ENCODE measurements at regions not wholly inside any gene's neighbourhood (a gene's known extent, or its start where the extent isn't known, plus 50 kb on each side); places are given as distances from the start of the nearest gene placed in this dataset.
"Not testable (repeated sequence)": the region's sequence is repeated elsewhere in the genome, so short reads cannot be mapped to it uniquely, and the experiment has no call there.

DNA sequence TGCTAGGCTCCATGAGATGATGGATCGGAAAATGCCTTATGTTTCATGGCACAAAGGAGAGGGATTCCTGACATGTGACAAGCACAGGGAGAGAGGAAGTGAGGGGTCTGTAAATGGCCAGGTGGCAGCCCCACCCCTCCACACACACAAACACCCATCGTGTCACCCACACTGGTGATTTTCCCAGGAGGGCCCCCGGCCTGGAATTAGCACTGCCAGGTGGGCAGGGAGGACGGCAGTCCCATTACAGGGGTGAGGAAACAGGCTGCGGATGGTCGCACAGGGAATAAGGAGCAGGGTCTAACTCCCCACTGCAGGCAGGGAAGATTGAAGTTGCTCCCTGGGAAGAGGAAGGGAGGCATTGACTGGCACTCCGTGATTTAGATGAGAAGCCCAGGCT is 395.3 kb upstream of the ZNF337 start:
- not testable (repeated sequence) for DNase-seq

DNA sequence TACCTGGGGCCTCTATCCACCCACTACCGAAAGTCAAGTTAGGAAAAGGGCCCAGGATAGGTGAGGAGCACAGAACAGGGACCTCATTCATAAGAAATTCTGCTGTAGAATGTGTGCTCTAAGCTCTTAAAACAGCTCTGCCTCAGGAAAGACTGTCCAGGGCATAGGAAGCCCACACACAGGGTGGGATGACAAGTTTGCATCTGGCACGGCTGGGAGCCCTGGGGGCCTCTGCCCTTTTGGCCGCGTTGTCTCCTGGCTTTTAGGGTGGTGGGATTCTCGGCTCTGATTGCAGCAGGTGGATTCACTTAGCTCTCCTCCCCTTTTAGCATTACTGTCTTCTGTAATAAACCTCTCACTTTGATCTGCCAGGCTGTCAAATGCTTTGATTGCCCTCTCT is 389.5 kb upstream of the ZNF337 start:
- not testable (repeated sequence) for DNase-seq

DNA sequence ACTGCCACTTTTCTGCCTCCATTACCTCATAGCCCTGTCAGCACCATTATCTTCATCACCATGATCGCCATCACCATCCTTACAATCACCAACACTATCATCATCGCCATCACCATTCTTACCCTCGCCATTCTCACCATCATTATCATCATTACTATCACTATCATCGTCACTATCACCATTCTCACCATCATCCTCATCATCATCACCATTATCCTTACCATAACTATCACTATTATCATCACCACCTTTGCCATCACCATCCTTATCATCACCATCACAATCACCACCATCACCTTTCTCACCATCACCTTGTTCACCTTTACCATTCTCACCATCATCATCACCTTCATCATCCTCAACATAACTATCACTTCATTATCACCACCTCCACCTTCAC is 377.3 kb upstream of the ZNF337 start:
- DNase-seq, result not testable (repeated sequence)

DNA sequence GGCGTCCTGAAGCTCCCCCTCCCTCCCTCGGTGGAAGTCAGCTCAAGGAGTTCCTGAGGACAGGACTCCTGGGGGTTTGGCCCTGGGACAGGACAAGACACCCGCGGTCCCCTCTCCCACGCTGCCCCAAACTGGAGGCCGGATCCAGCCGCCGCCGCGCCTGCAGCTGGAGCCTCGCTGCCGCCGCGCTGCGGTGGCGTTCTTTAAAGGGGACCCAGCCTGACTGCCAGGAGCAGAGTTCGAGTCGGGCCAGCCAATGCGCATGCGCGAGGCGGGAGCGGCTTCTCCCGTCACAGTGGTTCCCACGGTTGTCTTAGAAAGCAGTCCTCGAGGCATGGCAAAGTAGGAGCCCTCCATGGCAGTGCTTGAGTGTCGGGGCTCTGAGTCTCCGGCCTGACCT is 362.7 kb upstream of the ZNF337 start:
- DNase-seq, result not testable (repeated sequence)

DNA sequence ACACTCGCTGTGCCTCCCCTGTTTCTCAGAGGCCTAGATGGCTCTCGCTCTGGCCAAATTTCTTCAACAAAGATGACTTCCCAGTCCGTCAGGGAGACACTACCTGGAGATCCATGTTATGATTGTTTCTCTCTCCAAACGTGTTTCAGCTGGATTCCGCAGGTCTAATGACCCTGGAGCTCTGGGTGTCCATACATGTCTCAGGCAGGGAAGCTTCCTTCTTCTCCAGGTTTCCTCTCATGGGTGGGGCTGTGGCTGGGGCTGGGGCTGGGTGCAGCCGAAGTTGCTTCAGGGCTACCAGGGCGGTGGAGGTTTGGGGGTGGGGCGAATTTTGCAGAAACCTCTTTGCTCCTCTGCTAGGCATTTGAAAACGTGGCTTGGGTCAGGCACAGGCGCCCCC is 361.8 kb upstream of the ZNF337 start:
- not testable (repeated sequence) for DNase-seq

DNA sequence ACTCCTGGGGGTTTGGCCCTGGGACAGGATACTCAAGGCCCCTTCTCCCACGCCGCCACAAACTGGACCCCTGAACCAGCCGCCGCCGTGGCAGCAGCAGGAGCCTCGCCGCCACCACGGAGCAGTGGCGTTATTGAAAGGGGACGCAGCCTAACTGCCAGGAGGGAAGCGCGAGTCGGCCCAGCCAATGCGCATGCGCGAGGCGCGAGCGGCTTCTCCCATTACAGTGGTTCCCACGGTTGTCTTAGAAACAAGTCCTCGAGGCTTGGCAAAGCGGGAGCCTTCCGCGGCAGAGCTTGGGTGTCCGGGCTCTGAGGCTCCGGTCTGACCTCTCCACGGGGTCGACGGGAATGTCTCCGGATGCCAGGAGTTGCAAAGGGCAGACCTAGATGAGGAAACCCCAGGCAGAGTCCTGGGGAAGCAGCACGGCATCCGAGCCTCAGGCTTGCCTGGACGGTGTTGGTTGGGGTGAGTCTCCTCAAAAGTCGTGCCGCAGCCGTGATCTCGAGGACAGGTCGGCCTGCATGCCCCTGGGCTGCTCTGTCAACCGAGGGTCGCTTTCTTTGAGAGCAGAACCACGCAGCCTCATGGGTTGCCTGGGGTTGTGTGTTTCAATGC is 360.6 kb upstream of the ZNF337 start:
- not testable (repeated sequence) for DNase-seq

DNA sequence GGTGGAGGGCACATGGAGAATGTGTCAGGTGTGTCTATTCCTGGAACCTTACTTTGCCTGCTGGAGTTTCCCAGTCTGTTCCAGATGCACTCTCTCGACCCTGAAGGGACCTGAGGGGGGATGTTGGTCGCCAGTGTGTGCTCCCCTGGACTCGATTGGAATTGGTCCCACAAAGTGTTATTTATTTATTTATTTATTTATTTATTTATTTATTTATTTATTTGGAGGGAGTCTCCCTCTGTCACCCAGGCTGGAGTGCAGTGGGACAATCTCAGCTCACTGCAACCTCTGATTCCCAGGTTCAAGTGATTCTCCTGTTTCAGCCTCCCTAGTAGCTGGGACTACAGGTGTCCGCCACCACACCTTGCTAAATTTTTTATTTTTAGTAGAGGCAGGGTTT is 329.1 kb upstream of the ZNF337 start:
- not testable (repeated sequence) for DNase-seq

DNA sequence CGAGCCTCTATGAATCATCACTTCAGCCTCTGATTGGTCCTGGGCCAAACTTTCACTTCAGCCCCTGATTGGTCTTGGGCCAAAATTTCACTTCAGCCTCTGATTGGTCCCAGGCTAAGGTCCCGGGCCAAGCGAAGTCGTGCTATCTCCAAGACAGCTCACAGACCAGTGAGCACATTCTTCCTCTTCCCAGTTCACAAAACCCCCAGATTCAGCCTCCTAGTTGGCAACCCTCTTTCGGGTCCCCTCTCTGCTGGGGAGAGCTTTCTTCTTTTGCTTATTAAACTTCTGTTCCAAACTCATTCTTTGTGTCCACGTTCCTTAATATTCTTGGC is 314.3 kb upstream of the ZNF337 start:
- not testable (repeated sequence) for DNase-seq

DNA sequence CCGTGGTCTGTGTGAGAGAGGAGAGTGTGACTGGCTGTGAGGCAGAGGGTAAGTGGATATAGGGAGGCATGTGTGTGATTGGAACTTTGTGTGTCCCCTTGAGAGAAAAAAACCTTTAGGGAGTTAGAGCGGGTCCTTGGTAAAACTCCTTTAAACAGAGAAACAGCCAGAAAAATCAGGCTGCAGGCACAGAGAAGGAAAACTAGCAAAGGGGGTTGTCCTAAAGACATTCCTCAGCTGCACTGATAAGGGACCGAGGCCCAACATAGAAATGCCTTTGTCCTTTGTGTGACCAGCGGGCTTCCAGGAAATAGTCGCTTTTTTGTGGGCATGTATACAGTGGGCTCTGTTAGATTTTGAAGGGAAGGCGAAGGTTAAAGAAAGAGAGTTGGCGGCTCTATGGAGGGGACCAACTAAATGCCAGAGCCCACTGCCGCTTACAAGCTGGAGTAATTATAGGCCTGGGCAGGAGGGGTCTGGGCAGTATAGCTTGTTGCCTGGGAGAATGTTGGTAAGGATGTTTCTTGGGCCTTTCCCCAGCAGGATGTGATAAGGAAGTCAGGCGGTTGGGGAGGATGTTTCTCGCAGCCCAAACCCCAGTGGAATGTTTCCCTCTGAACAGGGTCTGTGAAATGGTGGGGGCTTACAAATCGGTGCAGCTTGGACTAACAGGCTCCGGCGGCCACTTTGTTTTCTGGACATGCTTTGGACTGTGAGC is 313.7 kb upstream of the ZNF337 start:
- peak; percentile 27 for DNase-seq

DNA sequence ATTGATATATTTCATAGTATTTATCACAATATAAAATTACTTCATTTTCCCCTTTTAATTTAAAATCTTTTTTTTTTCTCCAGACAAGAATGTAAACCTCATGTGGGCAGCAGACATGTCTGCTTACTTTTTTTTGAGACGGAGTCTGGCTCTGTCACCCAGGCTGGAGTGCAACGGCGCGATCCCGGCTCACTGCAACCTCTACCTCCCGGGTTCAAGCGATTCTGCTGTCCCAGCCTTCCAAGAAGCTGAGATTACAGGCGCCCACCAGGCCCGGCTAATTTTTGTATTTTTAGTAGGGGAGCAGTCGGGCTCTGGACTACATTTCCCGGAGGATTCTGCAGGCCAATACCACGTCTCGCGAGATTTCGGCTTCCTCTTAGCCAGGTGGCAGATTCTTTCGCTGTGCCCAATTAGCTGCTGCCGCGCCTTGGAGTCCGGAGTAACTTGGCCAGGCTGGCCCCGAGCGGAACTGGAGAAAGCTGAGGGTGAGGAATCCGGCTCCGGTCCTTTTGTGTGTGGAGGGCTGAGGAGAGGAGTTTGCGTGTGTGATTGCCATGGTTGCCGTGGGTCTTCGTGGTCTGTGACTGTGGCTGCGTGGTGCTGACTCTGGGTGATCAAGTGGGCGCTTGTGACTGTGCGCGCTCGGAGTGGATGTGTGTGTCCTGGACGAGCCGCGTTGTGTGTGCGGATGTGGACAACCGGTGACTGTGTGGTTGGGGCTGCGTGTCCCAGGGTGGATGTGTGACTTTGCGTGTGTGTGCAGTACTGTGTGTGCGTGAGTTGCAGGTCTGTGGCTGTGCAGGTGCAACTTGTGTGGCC is 313.0 kb upstream of the ZNF337 start:
- peak; percentile 90 for DNase-seq

DNA sequence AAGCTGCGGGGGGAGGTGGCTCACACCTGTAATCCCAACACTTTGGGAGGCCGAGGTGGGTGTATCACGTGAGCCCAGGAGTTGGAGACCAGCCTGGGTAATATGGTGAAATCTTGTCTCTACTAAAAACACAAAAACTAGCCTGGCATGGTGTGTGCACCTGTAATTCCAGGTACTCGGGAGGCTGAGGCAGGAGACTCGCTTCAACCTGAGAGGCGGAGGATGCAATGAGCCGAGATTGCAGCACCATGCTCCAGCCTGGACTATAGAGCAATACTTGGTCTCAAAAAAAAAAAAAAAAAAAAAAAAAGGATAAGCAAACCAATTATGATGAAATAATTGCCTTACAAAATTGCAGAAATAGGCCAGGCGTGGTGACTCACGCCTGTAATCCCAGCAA is 311.4 kb upstream of the ZNF337 start:
- not testable (repeated sequence) for DNase-seq

DNA sequence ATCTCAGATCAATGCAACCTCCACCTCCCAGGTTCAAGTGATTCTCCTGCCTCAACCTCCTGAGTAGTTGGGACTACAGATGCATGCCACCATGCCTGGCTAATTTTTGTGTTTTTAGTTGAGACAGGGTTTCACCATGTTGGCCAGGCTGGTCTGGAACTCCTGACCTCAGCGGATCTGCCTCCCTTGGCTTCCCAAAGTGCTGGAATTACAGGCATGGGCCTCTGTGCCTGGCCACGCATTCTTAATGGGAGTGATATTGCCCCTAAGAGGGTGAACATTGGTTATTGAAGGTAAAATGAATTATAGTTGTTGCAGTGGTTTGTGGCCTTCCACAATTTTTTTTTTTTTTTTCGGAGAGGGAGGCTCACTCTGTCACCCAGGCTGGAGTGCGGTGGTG is 309.5 kb upstream of the ZNF337 start:
- not testable (repeated sequence) for DNase-seq

DNA sequence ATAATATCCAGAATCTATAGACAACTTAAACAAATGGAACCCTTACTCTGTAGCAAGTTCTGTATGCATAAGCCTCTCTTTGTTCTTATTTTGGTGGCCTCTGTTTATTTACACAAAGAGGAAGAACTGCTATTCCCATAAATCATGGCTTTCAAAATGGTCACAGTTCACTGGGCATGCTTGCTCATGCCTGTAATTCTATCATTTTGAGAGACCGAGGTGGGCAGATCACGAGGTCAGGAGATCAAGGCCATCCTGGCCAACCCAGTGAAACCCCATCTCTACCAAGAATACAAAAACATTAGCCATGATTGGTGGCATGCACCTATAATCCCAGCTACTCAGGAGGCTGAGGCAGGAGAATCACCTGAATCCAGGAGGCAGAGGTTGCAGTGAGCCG is 307.3 kb upstream of the ZNF337 start:
- not testable (repeated sequence) for DNase-seq

DNA sequence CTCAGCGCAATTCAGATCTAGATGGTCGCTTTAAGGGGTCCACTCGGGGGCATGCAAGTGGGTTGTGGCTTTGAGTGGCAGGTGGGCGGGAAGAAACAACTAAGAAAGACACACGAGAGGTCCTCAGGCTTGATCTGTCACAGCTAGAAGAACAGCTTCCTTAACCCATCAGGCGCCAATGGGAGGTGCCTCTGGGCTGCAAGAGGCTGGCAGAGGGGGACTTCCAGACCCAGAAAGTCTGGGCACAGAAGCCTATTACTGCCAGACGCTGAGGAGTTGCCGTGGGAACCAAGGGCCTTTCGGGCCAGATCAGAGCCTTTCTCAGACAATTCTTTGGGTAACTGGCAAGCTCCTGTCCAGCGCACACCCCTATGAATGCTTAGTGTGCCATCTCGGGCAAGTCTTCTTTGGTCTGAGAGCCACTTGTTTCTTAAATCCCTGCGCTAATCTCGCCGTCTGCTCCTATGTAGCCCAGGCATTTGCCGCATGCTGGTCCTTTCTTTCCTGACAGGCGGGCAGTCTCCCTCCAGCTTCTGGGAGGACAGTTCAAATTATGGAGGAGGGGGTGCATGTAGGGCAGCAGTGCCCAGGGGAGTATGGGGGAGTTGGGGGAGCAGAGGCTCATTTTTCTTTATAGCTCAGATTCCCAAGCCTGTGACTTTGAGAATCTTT is 300.9 kb upstream of the ZNF337 start:
- not testable (repeated sequence) for DNase-seq

DNA sequence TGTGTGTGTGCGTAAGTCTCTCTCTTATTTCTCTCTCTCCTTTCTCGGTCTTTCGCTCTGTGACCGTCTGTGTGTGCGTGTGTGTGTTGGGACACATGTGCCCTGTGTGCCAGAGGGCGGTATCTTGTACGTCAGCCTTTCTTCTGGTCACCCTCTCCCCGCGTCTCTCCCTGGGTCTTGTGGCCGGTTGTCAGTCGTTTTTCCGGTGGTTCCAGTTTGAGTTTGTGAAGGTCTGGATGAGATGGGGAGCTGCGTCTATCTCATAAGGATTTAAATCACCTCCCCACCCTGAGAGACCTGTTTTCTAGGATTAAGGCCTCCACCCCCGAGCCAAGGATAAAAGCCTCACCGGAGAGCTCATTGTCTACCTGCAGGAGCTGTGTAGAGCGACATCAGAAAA is 295.5 kb upstream of the ZNF337 start:
- no peak for DNase-seq

DNA sequence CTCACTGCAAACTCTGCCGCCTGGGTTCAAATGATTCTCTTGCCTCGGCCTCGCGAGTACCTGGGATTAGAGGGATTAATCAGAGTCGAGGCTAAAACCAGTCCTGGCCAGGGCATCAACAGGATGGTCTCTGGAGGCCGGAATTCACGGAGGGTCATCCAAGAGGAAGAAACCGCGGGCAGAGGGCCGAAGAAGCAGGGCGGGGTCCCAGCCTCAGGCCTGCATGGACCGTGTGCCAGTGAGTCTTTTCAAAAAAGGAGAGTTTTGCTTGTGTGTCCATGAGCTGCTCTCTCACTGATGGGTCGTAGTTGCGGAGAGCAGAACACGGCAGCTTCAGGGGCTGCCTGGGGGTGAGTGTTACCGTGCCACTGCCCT is 295.1 kb upstream of the ZNF337 start:
- no peak for DNase-seq

DNA sequence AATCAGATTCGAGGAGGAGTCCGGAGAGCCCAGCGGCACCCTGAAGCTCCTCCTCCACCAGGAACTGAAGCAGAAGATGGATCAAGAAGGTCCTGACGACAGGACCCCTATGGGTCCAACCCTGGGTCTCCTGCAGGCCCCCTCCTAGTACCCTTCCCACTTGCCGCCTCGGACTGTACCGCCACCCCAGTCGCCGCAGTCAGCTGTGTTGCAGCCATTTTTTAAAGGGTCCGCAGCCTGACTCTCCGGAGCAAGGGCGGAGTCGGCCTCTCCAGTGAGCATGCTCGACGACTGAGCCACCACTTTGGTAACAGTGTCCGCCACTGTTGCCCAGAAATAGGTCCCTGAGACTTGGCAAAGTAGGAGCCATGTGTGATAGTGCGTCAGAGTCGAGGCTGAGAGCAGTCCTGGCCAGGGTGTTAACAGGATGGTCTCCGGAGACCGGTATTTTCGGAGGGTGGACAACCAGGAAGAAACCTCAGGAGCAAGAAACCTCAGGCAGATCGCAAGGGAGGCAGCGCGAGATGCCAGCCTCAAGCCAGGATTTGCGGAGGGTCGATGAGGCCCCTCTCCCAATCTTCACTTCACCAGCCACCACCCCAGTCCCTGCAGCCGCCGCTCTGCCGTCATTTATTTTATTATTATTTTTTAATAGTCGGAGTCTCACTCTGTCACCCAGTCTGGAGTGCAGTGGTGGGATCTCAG is 294.6 kb upstream of the ZNF337 start:
- no peak for DNase-seq

DNA sequence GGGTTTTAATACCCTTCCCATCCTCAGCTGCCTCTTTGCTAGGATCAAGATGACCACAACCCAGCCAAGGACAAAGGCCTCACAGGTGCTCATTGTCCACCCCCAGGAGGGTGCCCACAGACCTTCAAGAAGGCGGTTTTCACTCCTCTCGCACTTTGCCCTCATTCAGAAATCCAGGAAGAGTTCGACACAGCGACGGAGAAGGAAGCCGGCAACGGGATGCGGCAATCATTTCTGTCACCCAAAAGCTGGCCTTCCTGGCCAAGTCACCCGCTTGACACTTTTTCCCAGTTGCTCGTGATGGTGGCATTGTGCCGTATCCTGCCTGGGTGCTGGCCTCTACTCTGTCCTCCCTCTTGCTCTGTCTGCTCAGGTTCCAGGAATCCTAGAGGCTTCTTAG is 293.0 kb upstream of the ZNF337 start:
- not testable (repeated sequence) for DNase-seq

DNA sequence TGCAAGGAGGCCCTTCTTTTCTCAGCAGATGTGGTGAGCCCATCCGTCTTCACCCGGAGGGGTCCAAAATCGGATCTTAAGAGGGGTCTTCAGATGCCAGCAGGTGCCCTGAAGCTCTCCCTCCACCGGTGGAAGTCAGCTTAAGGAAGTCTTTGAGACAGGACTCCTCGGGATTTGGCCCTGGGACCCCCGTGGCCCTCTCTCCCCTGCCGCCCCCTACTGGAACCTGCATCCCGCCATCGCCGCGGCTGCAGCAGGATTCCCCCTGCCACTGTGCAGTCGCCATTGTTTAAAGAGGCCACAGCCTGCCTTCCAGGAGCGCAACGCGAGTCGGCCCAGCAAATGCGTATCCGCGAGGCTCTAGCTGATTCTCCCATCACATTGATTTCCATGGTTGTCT is 292.5 kb upstream of the ZNF337 start:
- no peak for DNase-seq

DNA sequence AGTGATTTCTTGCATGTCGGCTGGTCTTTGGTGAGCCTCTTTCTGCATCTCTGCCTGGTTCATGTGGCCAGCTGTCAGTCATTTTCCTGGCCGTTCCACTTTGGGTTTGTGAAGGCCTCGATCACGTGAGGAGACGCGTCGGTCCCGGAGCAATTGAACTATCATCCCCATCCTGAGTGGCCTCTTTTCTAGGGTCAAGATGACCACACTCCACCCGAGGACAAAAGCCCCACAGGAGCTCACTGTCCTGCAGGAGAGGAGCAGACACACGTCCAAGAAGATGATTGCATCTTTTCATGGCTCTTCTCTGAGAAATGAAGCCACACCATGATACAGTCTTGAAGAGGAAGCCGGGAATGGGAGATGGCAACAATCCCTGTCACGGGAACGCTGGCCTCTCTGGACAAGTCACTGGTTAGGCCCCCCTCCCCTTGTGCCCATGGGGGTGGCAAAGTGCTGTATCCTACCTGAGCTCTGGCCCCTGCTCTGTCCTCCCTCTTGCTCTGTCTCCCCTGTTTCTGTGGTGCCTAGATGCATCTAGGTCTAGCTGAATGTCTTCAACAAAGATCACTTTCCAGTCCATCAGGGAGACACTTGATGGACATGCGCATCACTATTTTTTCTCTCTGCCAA is 291.4 kb upstream of the ZNF337 start:
- not testable (repeated sequence) for DNase-seq

DNA sequence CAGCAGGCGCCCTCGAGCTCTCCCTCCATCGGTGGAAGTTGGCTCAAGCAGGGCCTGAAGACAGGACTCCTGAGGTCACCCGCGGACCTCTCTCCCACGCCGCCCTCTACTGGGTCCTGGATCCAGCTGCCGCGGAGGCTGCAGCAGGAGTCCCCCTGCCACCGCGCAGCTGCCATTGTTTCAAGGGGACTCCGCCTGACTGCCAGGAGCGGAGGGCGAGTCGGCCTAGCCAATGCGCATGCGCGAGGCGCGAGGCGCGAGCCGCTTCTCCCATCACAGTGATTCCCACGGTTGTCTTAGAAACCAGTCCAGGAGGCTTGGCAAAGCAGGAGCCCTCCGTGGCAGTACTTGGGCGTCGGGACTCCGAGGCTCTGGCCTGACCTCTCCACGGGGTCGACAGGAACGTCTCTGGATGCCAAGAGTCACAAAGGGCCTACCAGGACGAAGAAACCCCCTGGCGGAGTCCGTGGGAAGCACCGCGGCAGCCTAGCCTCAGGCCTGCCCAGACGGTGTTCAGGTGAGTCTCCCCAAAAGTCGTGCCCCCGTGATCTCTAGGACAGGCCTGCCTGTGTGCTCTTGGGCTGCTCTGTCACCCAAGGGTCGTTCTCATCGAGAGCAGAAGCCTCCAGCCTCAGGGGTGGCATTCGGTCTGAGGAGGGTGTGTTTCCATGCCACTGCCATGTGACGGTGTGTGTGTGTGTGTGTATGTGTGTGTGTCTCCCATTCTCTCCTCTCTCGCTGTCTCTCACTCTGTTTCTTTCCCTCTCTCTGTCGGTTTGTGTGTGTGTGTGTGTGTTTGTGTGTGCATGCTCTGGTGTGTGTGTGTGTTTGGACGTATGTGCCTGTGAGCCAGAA is 290.6 kb upstream of the ZNF337 start:
- peak; percentile 70 for DNase-seq
